IMR-90 (cell line): ENCODE measurements at regions not wholly inside any gene's neighbourhood (a gene's known extent, or its start where the extent isn't known, plus 50 kb on each side); places are given as distances from the start of the nearest gene placed in this dataset.

Experiments used
- ATAC-seq: fragments of 200-7000 bp; cut with Tn5 transposase; 2 replicates; pipeline ENCODE4 v1.9.1; 2020; ENCODE audit warnings: low read depth, mild to moderate bottlenecking, moderate library complexity
- BruUV-seq: library from RNA; stranded (reverse); fragments of 400-500 nt; replicated peaks from 2 replicates; lab custom pipeline; 2021; lab: Mats Ljungman, UMichigan
- CTCF ChIA-PET: fragments of 300-600 bp; formaldehyde crosslinking; extraction: SDS; loops from one replicate; lab custom pipeline; 2021; ENCODE audit warnings: antibody characterized with exemption; lab: Yijun Ruan, JAX
- POLR2A ChIA-PET: fragments of 300-600 bp; sonication (Branson Sonifier 250); formaldehyde crosslinking; loops from one replicate; lab custom pipeline; 2022; ENCODE audit warnings: antibody characterized with exemption; ENCODE audit not compliant: unreplicated experiment; lab: Charles Lee
- DNase-seq: peaks from one replicate; pipeline ENCODE4 v3.0.0; 2013
- H2AFZ ChIP-seq: replicated peaks from 2 replicates; pipeline ENCODE3; 2013; ENCODE audit warnings: low read length, mild to moderate bottlenecking; ENCODE audit not compliant: poor library complexity
- H2AK5ac ChIP-seq: 2 replicates; pipeline ENCODE4 v1.6.1; 2013; ENCODE audit warnings: low read depth, low read length, inconsistent platforms
- H2AK9ac ChIP-seq: replicated peaks from 2 replicates; pipeline ENCODE3; 2013; ENCODE audit warnings: mild to moderate bottlenecking, low read depth, low read length, moderate library complexity; ENCODE audit not compliant: poor library complexity
- H2BK120ac ChIP-seq: 2 replicates; pipeline ENCODE4 v1.6.1; 2013; ENCODE audit warnings: low read depth, low read length, inconsistent platforms
- H2BK15ac ChIP-seq: 3 replicates; pipeline ENCODE4 v1.6.1; 2013; ENCODE audit warnings: low read depth, low read length, inconsistent platforms
- H2BK20ac ChIP-seq: 2 replicates; pipeline ENCODE4 v1.6.1; 2013; ENCODE audit warnings: low read depth, mild to moderate bottlenecking, inconsistent platforms, low read length, moderate library complexity
- H2BK5ac ChIP-seq: 2 replicates; pipeline ENCODE4 v1.6.1; 2013; ENCODE audit warnings: mild to moderate bottlenecking, low read depth, low read length, inconsistent platforms; ENCODE audit not compliant: poor library complexity, severe bottlenecking
- H3K14ac ChIP-seq: replicated peaks from 2 replicates; pipeline ENCODE4 v1.6.1; 2013; ENCODE audit warnings: low read depth, low read length, inconsistent platforms
- H3K18ac ChIP-seq: 2 replicates; pipeline ENCODE4 v1.6.1; 2013; ENCODE audit warnings: low read depth, low read length, control low read depth
- H3K23ac ChIP-seq: 2 replicates; pipeline ENCODE4 v1.6.1; 2013; ENCODE audit warnings: low read depth, low read length, inconsistent platforms
- H3K27ac ChIP-seq: 2 replicates; pipeline ENCODE4 v1.5.1; 2013; ENCODE audit warnings: mild to moderate bottlenecking, control low read depth, low read length; ENCODE audit not compliant: insufficient read depth
- H3K27me3 ChIP-seq: 2 replicates; pipeline ENCODE4 v1.6.1; 2013; ENCODE audit warnings: low read length; ENCODE audit not compliant: control insufficient read depth, insufficient read depth
- H3K36me3 ChIP-seq: 2 replicates; pipeline ENCODE4 v1.6.1; 2013; ENCODE audit warnings: low read length, mixed read lengths; ENCODE audit not compliant: control insufficient read depth, insufficient read depth
- H3K4ac ChIP-seq: 2 replicates; pipeline ENCODE4 v1.6.1; 2013; ENCODE audit warnings: low read depth, low read length, inconsistent platforms
- H3K4me1 ChIP-seq: 2 replicates; pipeline ENCODE4 v1.6.1; 2013; ENCODE audit warnings: low read length, mixed read lengths; ENCODE audit not compliant: control insufficient read depth, insufficient read depth
- H3K4me2 ChIP-seq: 2 replicates; pipeline ENCODE4 v1.6.1; 2013; ENCODE audit warnings: low read depth, mild to moderate bottlenecking, control low read depth, low read length, moderate library complexity
- H3K4me3 ChIP-seq: 2 replicates; pipeline ENCODE4 v1.5.1; 2013; ENCODE audit warnings: low read depth, mild to moderate bottlenecking, control low read depth, low read length, moderate library complexity; ENCODE audit not compliant: insufficient read depth
- H3K56ac ChIP-seq: 2 replicates; pipeline ENCODE4 v1.6.1; 2013; ENCODE audit warnings: low read length, inconsistent platforms; ENCODE audit not compliant: insufficient read depth; ENCODE audit errors: extremely low read depth
- H3K79me1 ChIP-seq, 2 experiments: 2 replicates each; pipeline ENCODE4 v1.6.1; 2013; ENCODE audit warnings: low read length in 2 of 2, inconsistent platforms in 1 of 2, low read depth in 1 of 2
- H3K9ac ChIP-seq: 2 replicates; pipeline ENCODE4 v1.6.1; 2013; ENCODE audit warnings: low read depth, low read length, control low read depth
- H3K9me1 ChIP-seq: 2 replicates; pipeline ENCODE4 v1.6.1; 2013; ENCODE audit warnings: low read length, inconsistent platforms; ENCODE audit not compliant: insufficient read depth
- H3K9me3 ChIP-seq: 2 replicates; pipeline ENCODE4 v1.6.1; 2013; ENCODE audit warnings: low read length; ENCODE audit not compliant: control insufficient read depth, insufficient read depth
- H4K20me1 ChIP-seq: 2 replicates; pipeline ENCODE4 v1.6.1; 2013; ENCODE audit warnings: low read length, inconsistent platforms; ENCODE audit not compliant: insufficient read depth
- H4K5ac ChIP-seq: 2 replicates; pipeline ENCODE4 v1.6.1; 2013; ENCODE audit warnings: mild to moderate bottlenecking, low read depth, low read length, control low read depth
- H4K8ac ChIP-seq, 2 experiments: 2 replicates each; pipeline ENCODE4 v1.6.1; 2013; ENCODE audit warnings: low read depth in 2 of 2, low read length in 2 of 2, control low read depth in 1 of 2, inconsistent platforms in 1 of 2
- H4K91ac ChIP-seq: 2 replicates; pipeline ENCODE4 v1.6.1; 2013; ENCODE audit warnings: low read depth, low read length, inconsistent platforms; ENCODE audit not compliant: insufficient read depth
- BHLHE40 ChIP-seq: fragments of 150-350 bp; IDR thresholded peaks from 2 replicates; pipeline ENCODE4 v1.6.1; 2016; ENCODE audit warnings: mild to moderate bottlenecking, low read depth, low read length
- CEBPB ChIP-seq: IDR thresholded peaks from 2 replicates; pipeline ENCODE4 v1.6.1; 2012; ENCODE audit warnings: low read depth, low read length, improper control_type of control experiment
- CHD1 ChIP-seq: IDR thresholded peaks from 2 replicates; pipeline ENCODE4 v1.6.1; 2012; ENCODE audit warnings: low read depth, low read length, improper control_type of control experiment
- CTCF ChIP-seq: conservative IDR thresholded peaks from 2 replicates; pipeline ENCODE4 v1.5.1; 2012; ENCODE audit warnings: mild to moderate bottlenecking, low read depth, low read length, improper control_type of control experiment
- ELK1 ChIP-seq: fragments of 150-350 bp; IDR thresholded peaks from 2 replicates; pipeline ENCODE4 v1.6.1; 2016; ENCODE audit warnings: low read depth, mild to moderate bottlenecking, low read length, moderate library complexity, borderline replicate concordance
- FOS ChIP-seq: fragments of 150-350 bp; IDR thresholded peaks from 2 replicates; pipeline ENCODE4 v1.6.1; 2016; ENCODE audit warnings: low read depth, low read length
- MAFK ChIP-seq: IDR thresholded peaks from 2 replicates; pipeline ENCODE4 v1.6.1; 2012; ENCODE audit warnings: low read depth, low read length, improper control_type of control experiment
- MAZ ChIP-seq: IDR thresholded peaks from 2 replicates; pipeline ENCODE4 v1.6.1; 2012; ENCODE audit warnings: low read depth, mild to moderate bottlenecking, low read length, improper control_type of control experiment, moderate library complexity, borderline replicate concordance
- MXI1 ChIP-seq: IDR thresholded peaks from 2 replicates; pipeline ENCODE4 v1.6.1; 2012; ENCODE audit warnings: low read depth, mild to moderate bottlenecking, low read length, moderate library complexity, borderline replicate concordance
- NFE2L2 ChIP-seq: fragments of 150-350 bp; IDR thresholded peaks from 2 replicates; pipeline ENCODE4 v1.6.1; 2016; ENCODE audit warnings: low read depth, mild to moderate bottlenecking, low read length
- POLR2A ChIP-seq: IDR thresholded peaks from 2 replicates; pipeline ENCODE4 v1.6.1; 2012; ENCODE audit warnings: mild to moderate bottlenecking, low read depth, low read length
- RAD21 ChIP-seq: IDR thresholded peaks from 2 replicates; pipeline ENCODE4 v1.6.1; 2012; ENCODE audit warnings: low read length, improper control_type of control experiment
- RCOR1 ChIP-seq: IDR thresholded peaks from 2 replicates; pipeline ENCODE4 v1.6.1; 2012; ENCODE audit warnings: mild to moderate bottlenecking, low read length, improper control_type of control experiment; ENCODE audit not compliant: insufficient replicate concordance
- RFX5 ChIP-seq: IDR thresholded peaks from 2 replicates; pipeline ENCODE4 v1.8.0; 2012; ENCODE audit warnings: low read depth, mild to moderate bottlenecking, low read length, moderate library complexity
- SMC3 ChIP-seq: fragments of 150-350 bp; IDR thresholded peaks from 2 replicates; pipeline ENCODE4 v1.6.1; 2016; ENCODE audit warnings: low read depth, mild to moderate bottlenecking, antibody characterized with exemption, low read length, moderate library complexity
- dilution Hi-C: fragments of 300-500 bp; cut with HindIII; formaldehyde crosslinking; loops from one replicate; pipeline ENCODE4 v1.14.3; 2018; ENCODE audit warnings: low sequenced_read_pairs; ENCODE audit not compliant: unreplicated experiment
- in situ Hi-C: fragments of 300-500 bp; cut with MboI; formaldehyde crosslinking; loops from 3 replicates; pipeline ENCODE4 v1.14.3; 2019; ENCODE audit warnings: low sequenced_read_pairs, inconsistent platforms, mixed read lengths
- intact Hi-C: fragments of 100-400 bp; cut with micrococcal nuclease; formaldehyde crosslinking; loops from 2 replicates; pipeline ENCODE4 v1.10.0; 2022
- TF ChIP-seq, protein P1 (sequence below): fragments of 150-350 bp; IDR thresholded peaks from 2 replicates; pipeline ENCODE4 v1.6.1; 2017; ENCODE audit warnings: mild to moderate bottlenecking, antibody characterized with exemption, low read length, low read depth

GRCh38 chrX:122248681-122249080 lies 935.4 kb upstream of the GRIA3 start:
- Histone ChIP-seq H2AFZ (no peak overlapping the region), H4K91ac (no peak overlapping the region), H3K36me3 (no peaks in the 10 kb centered on the region), H4K8ac (no peak overlapping the region), H3K79me1 (no peaks in the 10 kb centered on the region), H2BK5ac (no peak overlapping the region), H2AK5ac (no peak overlapping the region), H2AK9ac (no peak overlapping the region), H3K23ac (no peak overlapping the region), H3K56ac (no peak overlapping the region), H2BK15ac (no peak overlapping the region), H3K27me3 (no peaks in the 10 kb centered on the region), H3K4me3 (no peak overlapping the region), H3K4ac (no peak overlapping the region), H4K20me1 (no peaks in the 10 kb centered on the region), H2BK120ac (no peak overlapping the region), H2BK20ac (no peak overlapping the region), H3K9me3 (no peaks in the 10 kb centered on the region), H3K27ac (no peak overlapping the region), H3K9me1 (no peaks in the 10 kb centered on the region), H4K5ac (no peak overlapping the region), H3K18ac (no peak overlapping the region), H3K4me1 (no peaks in the 10 kb centered on the region), H3K14ac (no peak overlapping the region), H3K9ac (no peak overlapping the region), H3K4me2 (no peak overlapping the region)
- no TSS peak for BruUV-seq
- TF ChIP-seq CEBPB (no peak), RAD21 (no peak), CHD1 (no peak), RFX5 (no peak), MAZ (no peak), NFE2L2 (no peak), POLR2A (no peak), MXI1 (no peak), BHLHE40 (no peak), MAFK (no peak), CTCF (no peak), ELK1 (no peak), RCOR1 (no peak), SMC3 (no peak), FOS (no peak)
- TF ChIP-seq, protein P1, sequence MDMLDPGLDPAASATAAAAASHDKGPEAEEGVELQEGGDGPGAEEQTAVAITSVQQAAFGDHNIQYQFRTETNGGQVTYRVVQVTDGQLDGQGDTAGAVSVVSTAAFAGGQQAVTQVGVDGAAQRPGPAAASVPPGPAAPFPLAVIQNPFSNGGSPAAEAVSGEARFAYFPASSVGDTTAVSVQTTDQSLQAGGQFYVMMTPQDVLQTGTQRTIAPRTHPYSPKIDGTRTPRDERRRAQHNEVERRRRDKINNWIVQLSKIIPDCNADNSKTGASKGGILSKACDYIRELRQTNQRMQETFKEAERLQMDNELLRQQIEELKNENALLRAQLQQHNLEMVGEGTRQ = no peak
- ChIA-PET CTCF (interaction anchor here (0.9 kb wide), 1 partner anchor 44 kb away, joined by 3 read pairs; no protein-coding TSS in a partner anchor), POLR2A (no interaction called here)
- in situ Hi-C loops (no loop called here), intact Hi-C loops (no loop called here), dilution Hi-C loops (no loop called here)
- DNase-seq = no peak
- ATAC-seq = no peak
